ENCODE measurements at regions not wholly inside any gene's neighbourhood (a gene's known extent, or its start where the extent isn't known, plus 50 kb on each side); places are given as distances from the start of the nearest gene placed in this dataset.

DNA sequence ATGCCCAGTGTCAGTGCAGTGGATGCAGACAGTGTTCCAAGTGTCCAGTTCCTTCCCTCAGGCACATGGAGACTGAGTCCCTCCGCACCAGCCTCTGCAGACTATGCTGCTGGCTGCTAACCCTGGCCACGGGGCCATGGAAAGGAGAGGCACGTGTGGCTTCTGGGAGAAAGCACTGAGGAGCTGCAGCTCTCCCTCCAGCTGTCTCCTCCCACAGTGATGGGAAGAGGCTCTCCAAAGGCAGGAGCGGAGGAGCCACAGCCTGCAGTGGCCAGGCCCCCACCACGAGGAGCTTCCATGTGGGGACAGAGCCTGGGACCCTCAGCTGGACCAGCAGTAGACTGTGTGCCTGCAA is 141.1 kb downstream of the NDUFA10 start:
- peak in 1 of 2 donors; percentile 60 for DNase-seq (ENCODE audit: low spot score in 2 of 2)
- Histone ChIP-seq H3K27ac (no peak overlapping the region), H3K4me1 (peaks cover 8% of the 10 kb centered on the region), H3K36me3 (no peaks in the 10 kb centered on the region), H3K4me3 (no peak overlapping the region), H3K9me3 (peaks cover 5% of the 10 kb centered on the region), H3K27me3 (no peaks in the 10 kb centered on the region)
- TF ChIP-seq EP300 (IDR thresholded peaks at IDR 0.05) (no peak), POLR2A (IDR thresholded peaks at IDR 0.05) (no peak), POLR2AphosphoS5 (IDR thresholded peaks at IDR 0.05) (no peak)
- TF ChIP-seq, protein P1, sequence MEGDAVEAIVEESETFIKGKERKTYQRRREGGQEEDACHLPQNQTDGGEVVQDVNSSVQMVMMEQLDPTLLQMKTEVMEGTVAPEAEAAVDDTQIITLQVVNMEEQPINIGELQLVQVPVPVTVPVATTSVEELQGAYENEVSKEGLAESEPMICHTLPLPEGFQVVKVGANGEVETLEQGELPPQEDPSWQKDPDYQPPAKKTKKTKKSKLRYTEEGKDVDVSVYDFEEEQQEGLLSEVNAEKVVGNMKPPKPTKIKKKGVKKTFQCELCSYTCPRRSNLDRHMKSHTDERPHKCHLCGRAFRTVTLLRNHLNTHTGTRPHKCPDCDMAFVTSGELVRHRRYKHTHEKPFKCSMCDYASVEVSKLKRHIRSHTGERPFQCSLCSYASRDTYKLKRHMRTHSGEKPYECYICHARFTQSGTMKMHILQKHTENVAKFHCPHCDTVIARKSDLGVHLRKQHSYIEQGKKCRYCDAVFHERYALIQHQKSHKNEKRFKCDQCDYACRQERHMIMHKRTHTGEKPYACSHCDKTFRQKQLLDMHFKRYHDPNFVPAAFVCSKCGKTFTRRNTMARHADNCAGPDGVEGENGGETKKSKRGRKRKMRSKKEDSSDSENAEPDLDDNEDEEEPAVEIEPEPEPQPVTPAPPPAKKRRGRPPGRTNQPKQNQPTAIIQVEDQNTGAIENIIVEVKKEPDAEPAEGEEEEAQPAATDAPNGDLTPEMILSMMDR (IDR thresholded peaks at IDR 0.05): no peak
- WGBS: 92% methylated on average over 4 of the region's 5 CpGs

- no peaks in the 10 kb centered on the region for H3K27me3 ChIP-seq
- 87% methylated on average over 6 of the region's 12 CpGs for WGBS
Measured at GRCh38 chr2:239883326-239884050, 141.7 kb downstream of the NDUFA10 start.

GRCh38 chr2:239882781-239883180 is 142.4 kb downstream of the NDUFA10 start:
- DNase-seq (ENCODE audit: low spot score in 2 of 2): peak in 1 of 2 donors; percentile 71
- H3K4me1 ChIP-seq: peaks cover 8% of the 10 kb centered on the region
- WGBS: 50% methylated on average over 2 of the region's 4 CpGs

More at GRCh38 chr2:239883326-239884050, 141.7 kb downstream of the NDUFA10 start:
- peaks cover 8% of the 10 kb centered on the region for H3K4me1 ChIP-seq
- peak in 1 of 2 donors; percentile 60 for DNase-seq (ENCODE audit: low spot score in 2 of 2)
- H3K9me3 ChIP-seq: peaks cover 5% of the 10 kb centered on the region
- H3K27ac ChIP-seq: no peak overlapping the region
- TF ChIP-seq POLR2A (IDR thresholded peaks at IDR 0.05): no peak
- TF ChIP-seq, protein P1 (IDR thresholded peaks at IDR 0.05): no peak
- TF ChIP-seq POLR2AphosphoS5 (IDR thresholded peaks at IDR 0.05): no peak
- no peak for TF ChIP-seq EP300 (IDR thresholded peaks at IDR 0.05)
- H3K4me3 ChIP-seq: no peak overlapping the region
- H3K36me3 ChIP-seq: no peaks in the 10 kb centered on the region

DNA sequence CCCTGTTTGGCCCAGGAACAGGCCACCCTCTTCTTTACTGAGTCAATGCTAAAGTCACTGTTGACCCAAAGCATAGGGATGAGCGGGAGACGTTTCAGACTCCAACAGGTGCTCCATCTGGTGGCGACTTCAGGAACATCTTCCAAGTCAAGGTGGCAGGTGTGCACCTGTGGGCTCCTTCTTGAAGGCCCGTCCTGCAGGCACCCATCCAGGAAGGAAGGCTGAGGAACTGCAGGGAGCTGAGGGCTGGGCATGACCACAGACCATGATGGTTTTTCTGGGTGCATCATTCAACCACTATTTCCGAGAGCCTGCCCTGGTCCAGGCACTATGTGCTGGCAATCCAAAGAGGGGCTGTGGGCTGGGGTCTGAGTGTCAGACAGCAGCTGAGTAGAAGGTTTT is 142.8 kb downstream of the NDUFA10 start:
- H3K36me3 ChIP-seq: no peaks in the 10 kb centered on the region
- H3K27ac ChIP-seq: no peak overlapping the region
- H3K4me1 ChIP-seq: peaks cover 8% of the 10 kb centered on the region

More at GRCh38 chr2:239882781-239883180, 142.4 kb downstream of the NDUFA10 start:
- Histone ChIP-seq H3K27ac (no peak overlapping the region), H3K4me3 (no peak overlapping the region), H3K9me3 (peaks cover 5% of the 10 kb centered on the region), H3K36me3 (no peaks in the 10 kb centered on the region), H3K27me3 (no peaks in the 10 kb centered on the region)
- no peak for TF ChIP-seq POLR2AphosphoS5 (IDR thresholded peaks at IDR 0.05)
- TF ChIP-seq, protein P1 (IDR thresholded peaks at IDR 0.05): no peak
- no peak for TF ChIP-seq EP300 (IDR thresholded peaks at IDR 0.05)
- no peak for TF ChIP-seq POLR2A (IDR thresholded peaks at IDR 0.05)

More for the DNA sequence above, 142.8 kb downstream of the NDUFA10 start:
- peak in 1 of 2 donors; percentile 78 for DNase-seq (ENCODE audit: low spot score in 2 of 2)
- H3K9me3 ChIP-seq: peaks cover 5% of the 10 kb centered on the region
- WGBS: 32% methylated on average over 5 of the region's 5 CpGs
- no peak overlapping the region for H3K4me3 ChIP-seq
- TF ChIP-seq, protein P1 (IDR thresholded peaks at IDR 0.05): peak; percentile 70 to 72
- TF ChIP-seq EP300 (IDR thresholded peaks at IDR 0.05): no peak
- TF ChIP-seq POLR2AphosphoS5 (IDR thresholded peaks at IDR 0.05): no peak
- H3K27me3 ChIP-seq: no peaks in the 10 kb centered on the region

Data from suprapubic skin (tissue), 4 donors.